ENCODE measurements at regions not wholly inside any gene's neighbourhood (a gene's known extent, or its start where the extent isn't known, plus 50 kb on each side); places are given as distances from the start of the nearest gene placed in this dataset.

GRCh38 chr2:88283886-88284592 is 113.9 kb downstream of the THNSL2 start:
- H3K4me3 ChIP-seq: no peak overlapping the region
- no peaks in the 10 kb centered on the region for H3K36me3 ChIP-seq
- no peak for DNase-seq (ENCODE audit: low spot score in 2 of 2)
- TF ChIP-seq CTCF (IDR thresholded peaks at IDR 0.05) (no peak), POLR2A (IDR thresholded peaks at IDR 0.05) (no peak), EP300 (IDR thresholded peaks at IDR 0.05) (no peak)
- H3K9me3 ChIP-seq: no peaks in the 10 kb centered on the region
- 21 to 59% methylated on average over 32 to 34 of the region's 43 CpGs for WGBS, 2 donors
- H3K27ac ChIP-seq: no peak overlapping the region
- no peaks in the 10 kb centered on the region for H3K4me1 ChIP-seq
- H3K27me3 ChIP-seq: peaks cover 0 to 12% of the 10 kb centered on the region in 2 donors

- peak in 1 of 2 donors; percentile 74 for TF ChIP-seq EP300 (IDR thresholded peaks at IDR 0.05)
- no peak for TF ChIP-seq POLR2A (IDR thresholded peaks at IDR 0.05)
- Histone ChIP-seq H3K27me3 (peaks cover 0 to 12% of the 10 kb centered on the region in 2 donors), H3K27ac (no peak overlapping the region), H3K4me1 (no peaks in the 10 kb centered on the region), H3K4me3 (no peak overlapping the region), H3K36me3 (no peaks in the 10 kb centered on the region), H3K9me3 (peaks cover 0 to 10% (median 0%) of the 10 kb centered on the region in 4 donors)
- WGBS, 2 donors: 59 to 64% methylated on average over 6 of the region's 6 CpGs
- DNase-seq (ENCODE audit: low spot score in 2 of 2): peak in 1 of 2 donors; percentile 11
These were observed 111.4 kb downstream of the THNSL2 start for GRCh38 chr2:88281302-88282217.

- no peak for DNase-seq (ENCODE audit: low spot score in 2 of 2)
- 85 to 90% methylated on average over 5 of the region's 5 CpGs for WGBS, 2 donors
- Histone ChIP-seq H3K4me3 (no peak overlapping the region), H3K27me3 (no peaks in the 10 kb centered on the region), H3K36me3 (no peaks in the 10 kb centered on the region), H3K4me1 (no peaks in the 10 kb centered on the region), H3K27ac (no peak overlapping the region), H3K9me3 (peaks cover 0 to 4% (median 0%) of the 10 kb centered on the region in 4 donors)
- TF ChIP-seq CTCF (IDR thresholded peaks at IDR 0.05) (no peak), POLR2A (IDR thresholded peaks at IDR 0.05) (no peak), EP300 (IDR thresholded peaks at IDR 0.05) (no peak)
These were observed 99.7 kb downstream of the THNSL2 start for GRCh38 chr2:88269836-88270235.

DNA sequence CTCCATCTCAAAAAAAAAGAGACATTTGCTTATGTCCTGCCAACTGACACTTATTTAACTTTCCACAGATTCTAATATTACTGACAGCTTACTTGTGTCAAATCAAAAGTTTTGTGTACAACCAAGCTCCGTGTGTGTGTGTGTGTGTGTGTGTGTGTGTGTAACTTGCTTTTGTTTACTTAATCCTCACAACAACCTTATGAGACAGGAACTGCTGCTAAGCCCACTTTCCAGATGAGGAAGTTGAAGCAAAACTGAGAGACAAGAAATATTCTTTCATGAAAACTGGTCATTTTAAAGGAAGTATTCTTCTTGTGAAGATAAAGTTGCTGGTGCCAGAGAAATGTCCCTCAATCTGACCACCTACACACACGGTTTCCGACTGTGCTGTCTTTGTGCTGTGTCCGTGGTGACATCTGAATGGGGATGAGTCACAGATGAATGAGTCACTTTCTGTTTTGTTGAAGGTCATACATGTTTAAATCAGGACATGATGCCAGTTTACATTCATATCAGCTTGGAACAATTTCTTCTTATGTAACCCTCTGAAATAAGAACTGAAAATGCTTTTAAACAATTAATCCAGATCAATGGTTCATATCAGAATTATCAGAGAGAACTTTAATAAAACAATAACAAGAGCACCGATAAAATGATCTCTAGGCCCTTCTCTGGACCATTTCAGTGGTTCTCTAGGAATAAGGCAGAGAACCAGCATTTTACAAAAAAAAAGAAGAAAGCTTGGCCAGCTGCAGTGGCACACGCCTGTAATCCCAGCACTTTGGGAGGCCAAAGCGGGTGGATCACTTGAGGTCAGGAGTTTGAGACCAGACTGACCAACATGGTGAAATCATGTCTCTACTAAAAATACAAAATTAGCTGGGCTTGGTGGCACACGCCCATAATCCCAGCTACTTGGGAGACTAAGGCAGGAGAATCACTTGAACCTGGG is 95.5 kb downstream of the THNSL2 start:
- no peaks in the 10 kb centered on the region for H3K27me3 ChIP-seq
- peak in 1 of 2 donors; percentile 33 for TF ChIP-seq EP300 (IDR thresholded peaks at IDR 0.05)
- TF ChIP-seq CTCF (IDR thresholded peaks at IDR 0.05): no peak
- no peaks in the 10 kb centered on the region for H3K4me1 ChIP-seq
- no peaks in the 10 kb centered on the region for H3K36me3 ChIP-seq
- H3K4me3 ChIP-seq: no peak overlapping the region
- peaks cover 0 to 4% (median 0%) of the 10 kb centered on the region in 4 donors for H3K9me3 ChIP-seq
- H3K27ac ChIP-seq: peak overlapping the region in 2 of 4 donors; percentile 52 to 83
- peak in 1 of 2 donors; percentile 6 for DNase-seq (ENCODE audit: low spot score in 2 of 2)
- 34 to 37% methylated on average over 8 of the region's 8 CpGs for WGBS, 2 donors

DNA sequence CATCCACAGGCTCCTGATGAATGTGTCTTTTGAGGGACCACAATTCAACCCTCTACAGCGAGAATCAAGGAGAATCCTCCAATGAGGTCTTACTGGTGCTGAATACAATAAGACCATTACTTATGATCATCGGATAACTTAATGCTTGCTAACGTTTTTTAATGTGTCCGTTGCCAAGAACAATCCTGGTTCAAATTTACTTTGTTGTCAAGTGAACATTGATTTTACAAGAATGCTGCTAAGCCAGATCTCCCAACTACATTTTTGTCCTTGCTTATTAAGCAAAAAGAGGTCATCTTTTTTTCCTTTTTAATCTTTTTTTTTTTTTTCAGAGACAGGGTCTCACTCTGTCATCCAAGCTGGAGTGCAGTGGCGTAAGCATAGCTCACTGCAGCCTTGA is 93.7 kb downstream of the THNSL2 start:
- Histone ChIP-seq H3K27ac (no peak overlapping the region), H3K4me1 (no peaks in the 10 kb centered on the region), H3K27me3 (no peaks in the 10 kb centered on the region), H3K36me3 (no peaks in the 10 kb centered on the region), H3K4me3 (no peak overlapping the region), H3K9me3 (no peaks in the 10 kb centered on the region)
- 80 to 86% methylated on average over 5 of the region's 5 CpGs for WGBS, 2 donors
- TF ChIP-seq POLR2A (IDR thresholded peaks at IDR 0.05): no peak
- DNase-seq (ENCODE audit: low spot score in 2 of 2): no peak

Data from tibial nerve (tissue), 4 donors.